DOHH2 (cell line): ENCODE measurements at regions not wholly inside any gene's neighbourhood (a gene's known extent, or its start where the extent isn't known, plus 50 kb on each side); places are given as distances from the start of the nearest gene placed in this dataset.
"Not testable (repeated sequence)": the region's sequence is repeated elsewhere in the genome, so short reads cannot be mapped to it uniquely, and the experiment has no call there.

Experiments used
- H3F3A ChIP-seq: fragments of 200-600 bp; sonication (generic), shearing (Covaris generic); 2 replicates; pipeline ENCODE4 v1.6.0; 2016; ENCODE audit warnings: antibody characterized with exemption, mild to moderate bottlenecking; ENCODE audit not compliant: control insufficient read depth, insufficient read depth
- H3K27ac ChIP-seq: fragments of 200-600 bp; sonication (generic); 2 replicates; pipeline ENCODE4 v1.5.1; 2014; ENCODE audit warnings: low read depth, mild to moderate bottlenecking, low read length, moderate library complexity
- H3K27me3 ChIP-seq: fragments of 200-600 bp; sonication (generic); 2 replicates; pipeline ENCODE4 v1.6.1; 2014; ENCODE audit warnings: mild to moderate bottlenecking, low read length, mixed read lengths; ENCODE audit not compliant: control insufficient read depth
- H3K36me3 ChIP-seq: fragments of 200-600 bp; sonication (generic); 2 replicates; pipeline ENCODE4 v1.6.1; 2014; ENCODE audit warnings: mild to moderate bottlenecking, low read length, moderate library complexity, mixed read lengths; ENCODE audit not compliant: control insufficient read depth
- H3K4me1 ChIP-seq: fragments of 200-600 bp; sonication (generic); 2 replicates; pipeline ENCODE4 v1.6.1; 2014; ENCODE audit warnings: mild to moderate bottlenecking, low read length, mixed read lengths; ENCODE audit not compliant: control insufficient read depth
- H3K4me2 ChIP-seq: fragments of 200-600 bp; sonication (generic); 2 replicates; pipeline ENCODE4 v1.6.0; 2014; ENCODE audit warnings: mild to moderate bottlenecking, low read length, moderate library complexity
- H3K4me3 ChIP-seq: fragments of 200-600 bp; sonication (generic); 2 replicates; pipeline ENCODE4 v1.5.1; 2014; ENCODE audit warnings: mild to moderate bottlenecking, low read length, mixed read lengths
- H3K79me2 ChIP-seq: fragments of 200-600 bp; sonication (generic); 2 replicates; pipeline ENCODE4 v1.6.1; 2014; ENCODE audit warnings: mild to moderate bottlenecking, low read length, mixed read lengths; ENCODE audit not compliant: control insufficient read depth
- H3K9me2 ChIP-seq: fragments of 200-600 bp; sonication (generic); replicated peaks from 2 replicates; pipeline ENCODE4 v1.6.1; 2014; ENCODE audit warnings: mild to moderate bottlenecking, low read length, mixed read lengths; ENCODE audit not compliant: control insufficient read depth
- H3K9me3 ChIP-seq: fragments of 200-600 bp; sonication (generic); 2 replicates; pipeline ENCODE4 v1.6.1; 2014; ENCODE audit warnings: antibody characterized with exemption, low read length, mixed read lengths; ENCODE audit not compliant: control insufficient read depth, insufficient read depth
- H4K20me1 ChIP-seq: fragments of 200-600 bp; sonication (generic); 2 replicates; pipeline ENCODE4 v1.6.0; 2014; ENCODE audit warnings: low read depth, mild to moderate bottlenecking, antibody characterized with exemption, low read length, moderate library complexity; ENCODE audit not compliant: control insufficient read depth, insufficient read depth
- EZH2phosphoT487 ChIP-seq: fragments of 200-600 bp; sonication (generic); IDR thresholded peaks from 2 replicates; pipeline ENCODE4 v1.6.1; 2017; ENCODE audit warnings: borderline replicate concordance, mild to moderate bottlenecking, antibody characterized with exemption, low read length, moderate library complexity, mixed read lengths
- TF ChIP-seq, protein P1 (sequence below): fragments of 200-600 bp; sonication (generic); IDR thresholded peaks from one replicate; pipeline ENCODE4 v1.5.1; 2014; ENCODE audit warnings: antibody characterized with exemption, mild to moderate bottlenecking, low read depth, low read length; ENCODE audit not compliant: poor library complexity, severe bottlenecking

GRCh38 chr10:32140403-32140802, 84.2 kb upstream of the KIF5B start:
- Histone ChIP-seq H3K27ac (no peak overlapping the region), H3K4me3 (no peak overlapping the region), H3K9me3 (no peaks in the 10 kb centered on the region), H3K36me3 (no peaks in the 10 kb centered on the region), H3K27me3 (no peaks in the 10 kb centered on the region), H3K4me1 (no peaks in the 10 kb centered on the region), H3F3A (no peaks in the 10 kb centered on the region), H3K9me2 (no peaks in the 10 kb centered on the region), H4K20me1 (no peaks in the 10 kb centered on the region), H3K4me2 (no peak overlapping the region), H3K79me2 (no peaks in the 10 kb centered on the region)
- no peak for TF ChIP-seq EZH2phosphoT487
- TF ChIP-seq, protein P1, sequence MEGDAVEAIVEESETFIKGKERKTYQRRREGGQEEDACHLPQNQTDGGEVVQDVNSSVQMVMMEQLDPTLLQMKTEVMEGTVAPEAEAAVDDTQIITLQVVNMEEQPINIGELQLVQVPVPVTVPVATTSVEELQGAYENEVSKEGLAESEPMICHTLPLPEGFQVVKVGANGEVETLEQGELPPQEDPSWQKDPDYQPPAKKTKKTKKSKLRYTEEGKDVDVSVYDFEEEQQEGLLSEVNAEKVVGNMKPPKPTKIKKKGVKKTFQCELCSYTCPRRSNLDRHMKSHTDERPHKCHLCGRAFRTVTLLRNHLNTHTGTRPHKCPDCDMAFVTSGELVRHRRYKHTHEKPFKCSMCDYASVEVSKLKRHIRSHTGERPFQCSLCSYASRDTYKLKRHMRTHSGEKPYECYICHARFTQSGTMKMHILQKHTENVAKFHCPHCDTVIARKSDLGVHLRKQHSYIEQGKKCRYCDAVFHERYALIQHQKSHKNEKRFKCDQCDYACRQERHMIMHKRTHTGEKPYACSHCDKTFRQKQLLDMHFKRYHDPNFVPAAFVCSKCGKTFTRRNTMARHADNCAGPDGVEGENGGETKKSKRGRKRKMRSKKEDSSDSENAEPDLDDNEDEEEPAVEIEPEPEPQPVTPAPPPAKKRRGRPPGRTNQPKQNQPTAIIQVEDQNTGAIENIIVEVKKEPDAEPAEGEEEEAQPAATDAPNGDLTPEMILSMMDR = no peak

DNA sequence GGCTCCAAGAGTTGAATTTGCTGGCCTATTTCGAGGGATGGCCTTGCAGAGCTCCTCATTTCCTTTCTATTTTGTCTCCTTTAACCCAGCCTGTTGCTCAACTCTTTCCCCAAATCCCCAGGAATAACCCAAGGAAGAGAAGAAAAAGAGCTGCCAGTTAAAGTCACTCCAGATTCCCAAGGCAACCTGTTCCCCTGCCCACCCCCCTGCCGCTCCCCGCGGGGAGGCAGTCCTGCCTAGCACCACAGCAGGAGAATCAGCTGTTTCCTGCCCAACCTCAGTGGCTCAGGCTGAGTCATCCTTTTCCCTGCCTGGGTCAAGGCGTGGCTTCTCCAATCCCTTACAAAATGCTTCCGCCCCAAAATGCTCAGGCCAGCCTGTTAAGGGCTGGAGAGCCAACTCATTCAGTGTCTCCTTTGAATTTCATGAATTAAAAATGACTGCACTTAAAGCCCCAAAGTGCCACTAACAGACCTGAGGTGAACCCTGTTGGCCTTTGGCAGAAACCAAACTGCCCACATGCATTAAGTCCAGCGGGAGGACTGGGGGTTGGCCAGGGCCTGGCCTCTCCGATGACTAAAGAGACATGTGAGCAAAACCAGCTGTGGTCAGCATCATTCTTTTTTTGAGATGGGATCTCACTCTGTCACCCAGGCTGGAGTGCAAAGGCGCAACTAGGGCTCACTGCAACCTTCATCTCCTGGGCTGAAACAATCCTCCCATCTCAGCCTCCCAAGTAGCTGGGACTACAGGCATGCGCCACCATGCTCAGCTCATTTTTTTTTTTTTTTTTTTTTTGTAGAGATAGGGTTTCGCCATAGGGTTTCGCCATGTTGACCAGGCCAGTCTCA, 83.2 kb upstream of the KIF5B start:
- H3K9me2 ChIP-seq = no peaks in the 10 kb centered on the region
- H3F3A ChIP-seq = no peaks in the 10 kb centered on the region
- no peak overlapping the region for H3K27ac ChIP-seq
- H3K79me2 ChIP-seq = no peaks in the 10 kb centered on the region
- H3K36me3 ChIP-seq = no peaks in the 10 kb centered on the region
- no peak for TF ChIP-seq EZH2phosphoT487
- TF ChIP-seq, protein P1 = no peak
- H3K4me1 ChIP-seq = no peaks in the 10 kb centered on the region
- H3K27me3 ChIP-seq = no peaks in the 10 kb centered on the region
- H3K4me2 ChIP-seq = no peak overlapping the region
- H4K20me1 ChIP-seq = no peaks in the 10 kb centered on the region
- no peaks in the 10 kb centered on the region for H3K9me3 ChIP-seq
- no peak overlapping the region for H3K4me3 ChIP-seq

DNA sequence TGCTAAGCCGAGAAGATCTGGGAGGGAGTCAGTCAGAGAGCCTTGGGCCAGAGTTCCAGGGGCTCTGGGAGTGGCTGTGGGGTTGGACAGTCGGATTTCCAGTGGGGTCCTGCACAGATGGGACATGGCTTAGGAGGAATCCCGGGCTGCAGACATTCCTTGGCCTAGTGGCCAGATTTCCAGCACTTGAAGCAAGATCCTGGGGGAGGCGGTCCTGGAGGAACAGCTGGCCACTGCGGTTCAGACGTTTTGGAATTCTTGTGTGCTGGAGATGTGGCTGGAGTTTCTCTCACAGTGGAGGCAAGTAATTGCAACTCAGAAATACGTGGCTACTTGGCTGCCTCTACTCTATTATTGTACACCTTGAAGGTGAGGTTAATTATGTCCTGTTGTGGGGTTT, 80.7 kb upstream of the KIF5B start:
- not testable (repeated sequence) for H3K79me2 ChIP-seq, H3K4me1 ChIP-seq, H3K9me2 ChIP-seq, H3K4me2 ChIP-seq, H3K4me3 ChIP-seq, H3F3A ChIP-seq, H3K27ac ChIP-seq, H3K36me3 ChIP-seq, H3K9me3 ChIP-seq, H3K27me3 ChIP-seq, H4K20me1 ChIP-seq

DNA sequence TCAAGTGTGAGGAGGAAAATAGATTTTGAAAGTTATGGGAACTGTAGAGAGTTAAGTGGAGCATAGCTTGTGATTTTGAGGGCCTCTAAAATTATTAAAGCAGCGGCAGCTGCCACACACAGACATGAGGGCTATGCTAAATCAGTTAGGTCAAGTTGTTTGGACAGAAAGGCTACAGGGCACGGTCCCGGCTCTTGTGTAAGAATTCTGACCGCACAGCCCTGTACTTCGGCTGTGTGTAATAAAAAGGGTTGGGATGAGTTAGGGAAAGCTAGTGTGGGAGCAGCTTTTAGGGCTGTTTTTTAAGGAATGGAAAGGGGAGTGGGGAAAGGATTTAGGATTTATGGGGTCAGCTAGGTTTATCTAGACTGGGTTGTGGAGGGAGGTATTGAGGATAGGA, 79.6 kb upstream of the KIF5B start:
- H3K36me3 ChIP-seq, H3K9me3 ChIP-seq, H3K4me1 ChIP-seq, H3K9me2 ChIP-seq, H3F3A ChIP-seq, H3K4me3 ChIP-seq, H3K79me2 ChIP-seq, H4K20me1 ChIP-seq, H3K27me3 ChIP-seq, H3K4me2 ChIP-seq, H3K27ac ChIP-seq: not testable (repeated sequence)
